Gastroesophageal sphincter (tissue), 3 donors: ENCODE measurements at regions not wholly inside any gene's neighbourhood (a gene's known extent, or its start where the extent isn't known, plus 50 kb on each side); places are given as distances from the start of the nearest gene placed in this dataset.

Source experiments
- POLR2AphosphoS5 ChIP-seq: sonication (generic); formaldehyde crosslinking; IDR thresholded peaks from one replicate; pipeline ENCODE4 v1.6.1; 2017; ENCODE audit warnings: antibody characterized with exemption
- TF ChIP-seq, protein P1 (sequence below), 4 experiments: fragments of 200-600 bp in 2 of 4; fragments of 450-650 bp in 2 of 4; sonication (generic) in 1 of 4; IDR thresholded peaks; one replicate each; pipeline ENCODE4 v1.5.1; 2017 to 2019; ENCODE audit warnings: antibody characterized with exemption in 4 of 4, mild to moderate bottlenecking in 2 of 4, moderate library complexity in 2 of 4

DNA sequence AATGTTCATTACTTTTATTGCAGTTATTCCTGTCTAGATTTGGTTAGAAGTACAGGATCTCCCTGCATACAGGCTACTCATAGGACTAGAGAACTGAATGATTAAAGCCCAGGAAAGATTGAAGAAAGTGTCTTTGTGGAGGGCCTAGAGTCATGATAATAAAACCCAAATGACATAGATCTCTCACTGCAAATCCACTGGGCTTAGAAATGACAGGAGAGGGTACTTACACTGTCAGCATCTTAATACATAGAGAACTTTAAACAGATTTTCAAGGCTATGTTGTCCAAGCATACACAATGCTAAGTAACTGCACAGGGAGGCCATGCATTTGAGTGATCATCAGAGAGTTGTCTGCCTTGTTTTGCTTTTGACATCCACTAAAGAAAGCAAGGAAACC lies 383.8 kb upstream of the MAP3K7 start:
- TF ChIP-seq POLR2AphosphoS5, result no peak
- TF ChIP-seq, protein P1, sequence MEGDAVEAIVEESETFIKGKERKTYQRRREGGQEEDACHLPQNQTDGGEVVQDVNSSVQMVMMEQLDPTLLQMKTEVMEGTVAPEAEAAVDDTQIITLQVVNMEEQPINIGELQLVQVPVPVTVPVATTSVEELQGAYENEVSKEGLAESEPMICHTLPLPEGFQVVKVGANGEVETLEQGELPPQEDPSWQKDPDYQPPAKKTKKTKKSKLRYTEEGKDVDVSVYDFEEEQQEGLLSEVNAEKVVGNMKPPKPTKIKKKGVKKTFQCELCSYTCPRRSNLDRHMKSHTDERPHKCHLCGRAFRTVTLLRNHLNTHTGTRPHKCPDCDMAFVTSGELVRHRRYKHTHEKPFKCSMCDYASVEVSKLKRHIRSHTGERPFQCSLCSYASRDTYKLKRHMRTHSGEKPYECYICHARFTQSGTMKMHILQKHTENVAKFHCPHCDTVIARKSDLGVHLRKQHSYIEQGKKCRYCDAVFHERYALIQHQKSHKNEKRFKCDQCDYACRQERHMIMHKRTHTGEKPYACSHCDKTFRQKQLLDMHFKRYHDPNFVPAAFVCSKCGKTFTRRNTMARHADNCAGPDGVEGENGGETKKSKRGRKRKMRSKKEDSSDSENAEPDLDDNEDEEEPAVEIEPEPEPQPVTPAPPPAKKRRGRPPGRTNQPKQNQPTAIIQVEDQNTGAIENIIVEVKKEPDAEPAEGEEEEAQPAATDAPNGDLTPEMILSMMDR (IDR thresholded peaks at IDR 0.05), result no peak
